GM12873 (cell line): ENCODE measurements at regions not wholly inside any gene's neighbourhood (a gene's known extent, or its start where the extent isn't known, plus 50 kb on each side); places are given as distances from the start of the nearest gene placed in this dataset.

Experiments used
- TF ChIP-seq, protein P1 (sequence below): IDR thresholded peaks from 2 replicates; pipeline ENCODE4 v1.5.1; 2012; ENCODE audit warnings: low read depth, mild to moderate bottlenecking, moderate library complexity, low read length, control low read depth; ENCODE audit not compliant: insufficient read depth; ENCODE audit errors: missing control alignments

DNA sequence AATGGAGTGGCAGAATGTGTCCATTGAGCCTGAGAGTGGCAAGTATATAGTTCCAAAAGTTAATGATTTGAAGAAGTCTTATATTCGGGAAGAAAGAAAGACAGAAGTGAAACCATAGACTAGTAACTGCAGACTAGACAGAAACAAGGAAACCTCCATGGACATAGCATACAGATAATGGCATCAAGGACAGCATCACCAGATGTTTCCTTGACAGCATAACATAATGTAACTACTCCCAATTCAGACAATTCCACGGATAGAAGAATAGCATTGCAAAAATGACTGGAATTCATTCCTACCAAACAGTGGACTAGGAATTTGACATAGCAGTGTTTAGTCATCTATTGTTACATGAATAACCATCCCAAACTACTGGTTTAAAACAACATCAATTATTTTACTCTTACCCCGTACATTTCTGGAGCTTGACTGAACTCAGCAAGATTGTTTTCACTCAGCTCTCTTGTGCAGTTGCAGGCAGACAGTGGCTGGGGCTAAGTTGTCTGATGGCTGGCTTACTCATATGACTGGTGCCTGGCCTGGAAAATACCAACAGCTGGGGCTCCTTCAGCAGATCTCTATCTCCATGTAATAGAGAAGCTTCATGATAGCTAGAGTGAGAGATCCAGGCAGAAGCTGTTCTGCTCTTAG lies 109.7 kb upstream of the GADL1 start:
- TF ChIP-seq, protein P1, sequence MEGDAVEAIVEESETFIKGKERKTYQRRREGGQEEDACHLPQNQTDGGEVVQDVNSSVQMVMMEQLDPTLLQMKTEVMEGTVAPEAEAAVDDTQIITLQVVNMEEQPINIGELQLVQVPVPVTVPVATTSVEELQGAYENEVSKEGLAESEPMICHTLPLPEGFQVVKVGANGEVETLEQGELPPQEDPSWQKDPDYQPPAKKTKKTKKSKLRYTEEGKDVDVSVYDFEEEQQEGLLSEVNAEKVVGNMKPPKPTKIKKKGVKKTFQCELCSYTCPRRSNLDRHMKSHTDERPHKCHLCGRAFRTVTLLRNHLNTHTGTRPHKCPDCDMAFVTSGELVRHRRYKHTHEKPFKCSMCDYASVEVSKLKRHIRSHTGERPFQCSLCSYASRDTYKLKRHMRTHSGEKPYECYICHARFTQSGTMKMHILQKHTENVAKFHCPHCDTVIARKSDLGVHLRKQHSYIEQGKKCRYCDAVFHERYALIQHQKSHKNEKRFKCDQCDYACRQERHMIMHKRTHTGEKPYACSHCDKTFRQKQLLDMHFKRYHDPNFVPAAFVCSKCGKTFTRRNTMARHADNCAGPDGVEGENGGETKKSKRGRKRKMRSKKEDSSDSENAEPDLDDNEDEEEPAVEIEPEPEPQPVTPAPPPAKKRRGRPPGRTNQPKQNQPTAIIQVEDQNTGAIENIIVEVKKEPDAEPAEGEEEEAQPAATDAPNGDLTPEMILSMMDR = no peak

- TF ChIP-seq, protein P1 = no peak
Observed at GRCh38 chr3:31008994-31009393, 114.5 kb upstream of the GADL1 start.

DNA sequence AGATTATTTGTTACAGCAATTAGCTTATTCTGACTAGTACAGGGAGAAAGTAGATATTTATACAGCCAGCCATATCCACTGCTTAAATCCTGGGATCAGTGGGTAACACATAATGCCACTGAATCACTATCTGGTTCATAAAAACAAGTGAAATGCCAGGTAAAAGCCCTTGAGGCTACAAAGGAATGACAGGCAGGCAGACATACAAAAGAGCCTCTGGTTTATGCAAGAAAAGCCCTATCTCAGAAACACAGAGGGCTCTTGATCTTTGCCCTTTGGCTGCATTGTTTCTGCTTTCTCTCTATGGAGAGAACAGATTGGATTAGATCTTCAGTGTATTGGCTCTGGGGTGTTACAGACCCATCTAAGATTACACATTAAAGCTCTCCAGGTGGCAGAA lies 115.4 kb upstream of the GADL1 start:
- TF ChIP-seq, protein P1 = no peak

DNA sequence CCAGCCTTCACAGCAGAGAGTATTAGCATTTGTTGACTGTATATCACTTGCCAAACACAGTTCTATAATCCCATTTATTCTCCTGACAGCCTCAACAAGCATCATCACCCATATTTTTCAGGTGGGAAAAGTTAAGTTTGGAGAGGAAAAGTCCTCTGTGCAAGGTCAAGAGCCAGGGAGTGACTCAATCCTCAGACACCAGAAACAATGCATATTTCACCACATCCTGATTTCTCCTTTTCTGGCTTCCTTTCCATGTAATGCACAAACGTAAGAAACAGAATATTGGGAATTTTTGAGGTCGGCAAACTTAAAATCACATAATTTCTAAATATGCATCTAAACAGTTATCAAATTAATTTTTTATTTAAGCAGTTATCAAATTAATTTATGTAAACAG lies 116.0 kb upstream of the GADL1 start:
- TF ChIP-seq, protein P1 = no peak

DNA sequence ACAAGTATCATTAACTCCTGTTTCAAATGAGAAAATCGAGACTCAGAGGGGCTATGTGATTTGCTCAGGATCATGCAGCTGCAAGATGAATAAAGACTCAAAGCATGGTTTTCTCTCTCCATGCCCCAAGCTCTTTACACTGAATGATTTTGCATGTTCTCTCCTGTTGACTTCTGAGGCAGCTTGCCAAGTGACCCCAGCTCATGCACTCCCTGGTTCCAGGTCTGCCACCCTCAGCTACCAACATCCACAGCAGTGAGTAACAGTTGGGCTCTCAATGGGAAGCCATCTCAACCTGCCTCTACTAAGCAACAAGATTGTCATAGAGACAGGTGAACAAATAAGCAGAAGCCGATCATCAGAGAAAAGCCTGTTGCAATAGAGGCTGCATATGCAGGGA lies 116.9 kb upstream of the GADL1 start:
- TF ChIP-seq, protein P1 = no peak

GRCh38 chr3:31013090-31013489 lies 118.6 kb upstream of the GADL1 start:
- TF ChIP-seq, protein P1 = no peak

DNA sequence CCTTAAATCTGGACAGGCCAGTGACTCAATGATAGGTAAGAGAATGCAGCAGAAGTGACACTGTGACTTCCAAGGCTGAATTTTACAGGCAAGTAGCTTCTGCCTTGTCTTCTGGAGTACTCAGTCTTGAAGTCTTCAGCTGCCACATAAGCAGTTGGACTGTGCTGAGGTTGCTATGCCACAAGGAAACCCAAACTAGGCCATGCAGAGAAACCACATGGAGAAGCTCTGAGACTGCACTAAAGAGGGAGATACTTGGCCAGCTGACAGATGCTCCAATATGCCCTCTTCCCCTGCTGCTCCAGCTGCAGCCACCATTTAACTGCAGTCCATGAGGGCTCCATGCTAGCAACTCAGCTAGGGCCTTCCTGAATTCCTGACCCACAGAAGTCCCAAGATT lies 119.4 kb upstream of the GADL1 start:
- TF ChIP-seq, protein P1 = no peak
